Tibial nerve (tissue), 3 donors: ENCODE measurements at regions not wholly inside any gene's neighbourhood (a gene's known extent, or its start where the extent isn't known, plus 50 kb on each side); places are given as distances from the start of the nearest gene placed in this dataset.

Source experiments
- CTCF ChIP-seq, 5 experiments: fragments of 200-600 bp in 3 of 5; fragments of 450-650 bp in 2 of 5; sonication (generic) in 3 of 5; IDR thresholded peaks; one replicate each; pipeline ENCODE4 v1.5.1; 2016 to 2019; ENCODE audit warnings: antibody characterized with exemption in 5 of 5, mild to moderate bottlenecking in 3 of 5, moderate library complexity in 2 of 5
- POLR2A ChIP-seq, 2 donors: fragments of 450-650 bp; IDR thresholded peaks; one replicate each; pipeline ENCODE4 v1.6.1; 2017; ENCODE audit warnings: antibody characterized with exemption in 2 of 2, mild to moderate bottlenecking in 2 of 2, moderate library complexity in 2 of 2

GRCh38 chr6:8549074-8549790 lies 113.9 kb upstream of the SLC35B3 start:
- no peak for TF ChIP-seq CTCF (IDR thresholded peaks at IDR 0.05)
- no peak for TF ChIP-seq POLR2A (IDR thresholded peaks at IDR 0.05)
